ENCODE measurements at regions not wholly inside any gene's neighbourhood (a gene's known extent, or its start where the extent isn't known, plus 50 kb on each side); places are given as distances from the start of the nearest gene placed in this dataset.

DNA sequence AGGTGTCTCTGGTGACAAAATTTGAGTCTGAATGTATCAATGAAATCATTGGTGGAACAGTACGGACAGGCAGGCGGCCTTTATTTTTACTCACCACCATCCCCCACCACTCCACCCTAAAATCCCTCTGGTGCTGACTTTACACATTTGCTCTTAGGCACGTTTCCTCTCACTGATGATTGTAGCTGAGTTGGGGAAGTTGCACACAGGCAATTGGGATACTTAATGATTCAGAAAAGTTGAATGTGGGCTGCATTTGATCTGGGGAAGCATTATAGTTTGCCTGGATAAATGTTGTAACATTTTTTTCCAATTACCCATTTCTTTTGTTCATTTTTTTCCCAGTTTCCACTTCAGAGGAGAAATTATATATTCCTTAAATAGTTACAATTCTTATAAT is 658.4 kb downstream of the TLR4 start:
- no peaks in the 10 kb centered on the region for H3K4me1 Mint-ChIP-seq (ENCODE audit: low read depth)

DNA sequence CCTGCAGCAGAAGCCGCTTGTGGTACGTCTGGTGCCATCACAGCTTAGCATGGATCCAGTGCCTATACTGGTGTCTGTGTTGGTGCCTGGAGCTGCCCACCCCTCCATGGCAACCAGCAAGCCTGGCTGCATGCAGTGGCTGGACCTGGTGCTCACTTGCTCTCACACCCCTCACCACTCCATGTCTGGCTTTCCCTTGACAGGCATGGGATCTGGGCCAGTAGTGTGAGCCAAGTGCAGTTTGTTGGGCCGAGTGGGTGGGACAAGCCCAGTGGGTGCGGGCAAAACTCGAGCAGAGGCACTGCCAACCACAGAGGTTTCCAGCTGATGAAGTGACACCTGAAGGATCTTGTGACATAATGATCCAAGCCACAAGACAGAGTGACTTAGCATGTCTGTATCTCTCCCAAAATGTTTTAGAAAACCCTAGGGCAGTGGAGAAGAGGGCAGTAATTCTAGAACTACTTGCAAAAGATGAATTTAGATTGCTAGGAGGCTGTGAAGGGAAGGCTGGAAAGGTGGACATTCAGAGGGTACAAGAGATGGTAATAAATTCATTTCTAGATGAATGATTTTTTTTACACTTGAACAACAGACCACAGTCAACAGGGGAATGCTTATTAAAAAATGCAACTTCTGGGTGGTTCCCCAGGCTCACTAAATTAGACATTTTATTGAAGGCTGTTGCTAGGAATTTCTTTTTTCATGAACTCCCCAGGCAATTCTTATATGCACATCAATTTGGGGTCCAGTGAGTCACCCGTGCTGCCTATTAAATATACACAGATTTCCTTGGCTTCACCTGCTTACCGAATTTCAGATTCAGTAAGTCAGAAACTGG is 660.3 kb downstream of the TLR4 start:
- peaks cover 8% of the 10 kb centered on the region for H3K9me3 Mint-ChIP-seq
- no peak overlapping the region for H3K27ac Mint-ChIP-seq
- H3K4me3 Mint-ChIP-seq = no peak overlapping the region
- no peaks in the 10 kb centered on the region for H3K36me3 Mint-ChIP-seq (ENCODE audit: low read depth)
- no peaks in the 10 kb centered on the region for H3K4me1 Mint-ChIP-seq (ENCODE audit: low read depth)
- H3K27me3 Mint-ChIP-seq (ENCODE audit: low read depth) = no peaks in the 10 kb centered on the region
- DNase-seq (ENCODE audit: low spot score) = no peak

More for the DNA sequence above, 658.4 kb downstream of the TLR4 start:
- Mint-ChIP-seq H3K4me3 (no peak overlapping the region), H3K9me3 (peaks cover 8% of the 10 kb centered on the region), H3K27ac (no peak overlapping the region), H3K36me3 (ENCODE audit: low read depth) (no peaks in the 10 kb centered on the region), H3K27me3 (ENCODE audit: low read depth) (no peaks in the 10 kb centered on the region)
- DNase-seq (ENCODE audit: low spot score) = no peak

DNA sequence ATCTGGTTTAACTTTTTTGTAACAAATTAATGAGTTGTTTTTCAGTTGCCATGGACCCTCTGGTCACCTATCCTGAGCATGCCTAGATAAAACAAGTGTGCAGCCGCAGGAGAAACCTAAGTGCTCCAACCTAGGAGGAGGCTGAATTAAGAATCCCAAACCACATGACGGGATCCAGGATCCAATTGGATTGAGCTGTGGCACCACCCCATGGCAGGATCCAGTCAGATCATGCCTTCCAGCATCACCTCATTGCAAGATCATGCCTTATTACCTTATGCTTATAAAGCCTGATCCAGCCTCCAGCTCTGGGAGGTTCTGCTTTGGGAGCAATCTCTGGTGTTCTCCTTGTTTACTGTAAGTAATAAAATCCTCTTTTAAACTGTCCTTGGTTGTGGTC is 662.0 kb downstream of the TLR4 start:
- no peak overlapping the region for H3K27ac Mint-ChIP-seq
- no peak overlapping the region for H3K4me3 Mint-ChIP-seq
- no peaks in the 10 kb centered on the region for H3K36me3 Mint-ChIP-seq (ENCODE audit: low read depth)
- H3K27me3 Mint-ChIP-seq (ENCODE audit: low read depth) = no peaks in the 10 kb centered on the region
- DNase-seq (ENCODE audit: low spot score) = no peak
- peaks cover 8% of the 10 kb centered on the region for H3K9me3 Mint-ChIP-seq
- no peaks in the 10 kb centered on the region for H3K4me1 Mint-ChIP-seq (ENCODE audit: low read depth)

GRCh38 chr9:118367383-118367782 is 663.2 kb downstream of the TLR4 start:
- H3K27me3 Mint-ChIP-seq (ENCODE audit: low read depth) = no peaks in the 10 kb centered on the region
- DNase-seq (ENCODE audit: low spot score) = no peak
- H3K4me3 Mint-ChIP-seq = no peak overlapping the region
- no peak overlapping the region for H3K27ac Mint-ChIP-seq
- H3K4me1 Mint-ChIP-seq (ENCODE audit: low read depth) = no peaks in the 10 kb centered on the region
- peaks cover under 1% of the 10 kb centered on the region for H3K9me3 Mint-ChIP-seq
- no peaks in the 10 kb centered on the region for H3K36me3 Mint-ChIP-seq (ENCODE audit: low read depth)

GRCh38 chr9:118384531-118385100 is 680.4 kb downstream of the TLR4 start:
- Mint-ChIP-seq H3K4me3 (no peak overlapping the region), H3K27ac (no peak overlapping the region), H3K36me3 (ENCODE audit: low read depth) (no peaks in the 10 kb centered on the region), H3K9me3 (peaks cover 10% of the 10 kb centered on the region), H3K4me1 (ENCODE audit: low read depth) (no peaks in the 10 kb centered on the region), H3K27me3 (ENCODE audit: low read depth) (no peaks in the 10 kb centered on the region)
- DNase-seq (ENCODE audit: low spot score) = no peak

- DNase-seq (ENCODE audit: low spot score) = no peak
- Mint-ChIP-seq H3K4me3 (no peak overlapping the region), H3K27me3 (ENCODE audit: low read depth) (no peaks in the 10 kb centered on the region), H3K4me1 (ENCODE audit: low read depth) (no peaks in the 10 kb centered on the region), H3K27ac (no peak overlapping the region), H3K36me3 (ENCODE audit: low read depth) (no peaks in the 10 kb centered on the region), H3K9me3 (no peaks in the 10 kb centered on the region)
These were observed 691.2 kb downstream of the TLR4 start for GRCh38 chr9:118395415-118395814.

DNA sequence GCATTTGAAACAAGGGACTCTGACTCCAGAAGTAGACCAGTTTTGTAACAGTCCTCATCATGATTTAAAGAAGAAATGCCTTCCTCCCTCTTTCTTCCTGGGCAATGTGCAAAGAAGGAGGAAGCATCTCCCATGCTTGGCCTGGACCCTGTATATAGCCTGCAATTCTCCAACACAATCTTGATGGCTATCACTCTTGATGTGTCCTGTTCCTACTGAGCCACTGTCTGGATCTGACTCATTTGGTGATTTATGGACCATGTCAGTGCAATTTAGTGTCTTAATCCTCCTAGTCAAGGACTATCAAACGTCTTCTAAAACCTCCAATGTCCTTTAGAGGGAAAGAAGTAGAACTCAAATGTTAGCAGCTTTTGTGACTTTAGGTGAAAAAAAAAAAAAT is 697.3 kb downstream of the TLR4 start:
- no peak for DNase-seq (ENCODE audit: low spot score)
- no peak overlapping the region for H3K27ac Mint-ChIP-seq
- no peaks in the 10 kb centered on the region for H3K9me3 Mint-ChIP-seq
- H3K4me1 Mint-ChIP-seq (ENCODE audit: low read depth) = no peaks in the 10 kb centered on the region
- no peaks in the 10 kb centered on the region for H3K36me3 Mint-ChIP-seq (ENCODE audit: low read depth)
- no peaks in the 10 kb centered on the region for H3K27me3 Mint-ChIP-seq (ENCODE audit: low read depth)
- H3K4me3 Mint-ChIP-seq = no peak overlapping the region

- no peak for DNase-seq (ENCODE audit: low spot score)
- H3K27ac Mint-ChIP-seq = no peak overlapping the region
- H3K9me3 Mint-ChIP-seq = no peaks in the 10 kb centered on the region
- H3K27me3 Mint-ChIP-seq (ENCODE audit: low read depth) = no peaks in the 10 kb centered on the region
- H3K36me3 Mint-ChIP-seq (ENCODE audit: low read depth) = no peaks in the 10 kb centered on the region
- H3K4me3 Mint-ChIP-seq = no peak overlapping the region
- no peaks in the 10 kb centered on the region for H3K4me1 Mint-ChIP-seq (ENCODE audit: low read depth)
These were observed 710.5 kb downstream of the TLR4 start for GRCh38 chr9:118414676-118415075.

DNA sequence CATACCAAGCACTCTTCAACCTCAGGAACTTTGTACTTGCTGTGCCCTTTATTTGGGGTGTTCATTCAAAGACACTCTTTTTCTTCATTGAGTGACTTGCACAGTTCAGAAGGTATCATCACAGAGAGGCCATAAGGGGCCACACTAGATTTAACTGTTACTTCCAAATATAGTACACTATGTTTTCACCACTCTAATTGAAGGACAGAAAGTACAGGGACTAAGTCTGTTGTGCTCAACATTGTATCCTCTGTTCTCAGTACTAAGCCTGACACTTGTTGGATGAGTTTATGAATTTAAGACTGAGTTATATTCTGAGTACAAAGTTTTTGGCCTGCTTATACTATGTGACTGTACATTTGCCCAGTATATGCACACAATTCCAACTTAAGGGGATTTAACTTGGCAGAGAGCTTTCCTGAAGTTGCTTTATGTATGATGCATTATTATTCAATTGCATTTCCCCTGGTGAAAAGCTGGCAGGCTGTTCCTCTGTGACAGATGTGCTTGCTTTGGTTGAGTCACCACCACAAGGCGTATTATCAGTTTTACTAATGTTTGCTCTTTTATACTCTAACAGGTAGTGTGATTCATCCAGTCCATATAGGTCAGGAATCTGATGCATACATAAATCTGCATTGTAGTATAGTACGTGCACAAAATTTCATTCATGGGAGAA is 714.8 kb downstream of the TLR4 start:
- no peaks in the 10 kb centered on the region for H3K9me3 Mint-ChIP-seq
- no peaks in the 10 kb centered on the region for H3K27me3 Mint-ChIP-seq (ENCODE audit: low read depth)
- H3K4me3 Mint-ChIP-seq = no peak overlapping the region
- no peaks in the 10 kb centered on the region for H3K4me1 Mint-ChIP-seq (ENCODE audit: low read depth)
- H3K36me3 Mint-ChIP-seq (ENCODE audit: low read depth) = no peaks in the 10 kb centered on the region
- no peak for DNase-seq (ENCODE audit: low spot score)
- H3K27ac Mint-ChIP-seq = no peak overlapping the region

- no peak for DNase-seq (ENCODE audit: low spot score)
These were observed 715.5 kb downstream of the TLR4 start for GRCh38 chr9:118419676-118420075.

GRCh38 chr9:118422508-118422907 is 718.3 kb downstream of the TLR4 start:
- H3K4me3 Mint-ChIP-seq = no peak overlapping the region
- no peaks in the 10 kb centered on the region for H3K36me3 Mint-ChIP-seq (ENCODE audit: low read depth)
- no peaks in the 10 kb centered on the region for H3K4me1 Mint-ChIP-seq (ENCODE audit: low read depth)
- no peaks in the 10 kb centered on the region for H3K9me3 Mint-ChIP-seq
- H3K27ac Mint-ChIP-seq = no peak overlapping the region
- no peak for DNase-seq (ENCODE audit: low spot score)
- no peaks in the 10 kb centered on the region for H3K27me3 Mint-ChIP-seq (ENCODE audit: low read depth)

More at GRCh38 chr9:118419676-118420075, 715.5 kb downstream of the TLR4 start:
- H3K4me3 Mint-ChIP-seq = no peak overlapping the region
- no peaks in the 10 kb centered on the region for H3K9me3 Mint-ChIP-seq
- H3K27ac Mint-ChIP-seq = no peak overlapping the region
- H3K27me3 Mint-ChIP-seq (ENCODE audit: low read depth) = no peaks in the 10 kb centered on the region
- no peaks in the 10 kb centered on the region for H3K36me3 Mint-ChIP-seq (ENCODE audit: low read depth)
- H3K4me1 Mint-ChIP-seq (ENCODE audit: low read depth) = no peaks in the 10 kb centered on the region

- Mint-ChIP-seq H3K9me3 (no peaks in the 10 kb centered on the region), H3K27me3 (ENCODE audit: low read depth) (no peaks in the 10 kb centered on the region), H3K4me3 (no peak overlapping the region), H3K36me3 (ENCODE audit: low read depth) (no peaks in the 10 kb centered on the region), H3K4me1 (ENCODE audit: low read depth) (no peaks in the 10 kb centered on the region), H3K27ac (no peak overlapping the region)
- DNase-seq (ENCODE audit: low spot score) = no peak
These were observed 718.8 kb downstream of the TLR4 start for GRCh38 chr9:118423021-118423420.

DNA sequence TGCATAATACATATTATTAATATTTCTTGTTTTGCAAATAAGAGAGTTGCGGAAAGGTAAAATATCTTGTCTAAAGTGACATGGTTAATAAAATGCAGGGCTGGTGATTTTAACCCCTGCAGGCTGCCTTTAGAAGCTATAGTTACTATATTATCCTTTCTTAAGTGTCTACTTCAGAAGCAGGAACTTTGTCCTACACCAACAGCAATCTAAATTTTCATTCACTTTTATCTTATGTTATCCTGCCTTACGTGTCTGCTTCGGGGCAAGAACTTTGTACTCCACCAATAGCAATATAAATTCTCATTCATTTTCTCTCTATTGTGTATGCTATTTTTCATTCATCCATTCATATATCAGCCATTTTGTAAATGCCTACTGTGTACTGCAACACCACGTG is 719.5 kb downstream of the TLR4 start:
- no peaks in the 10 kb centered on the region for H3K9me3 Mint-ChIP-seq
- H3K27me3 Mint-ChIP-seq (ENCODE audit: low read depth) = no peaks in the 10 kb centered on the region
- H3K4me1 Mint-ChIP-seq (ENCODE audit: low read depth) = no peaks in the 10 kb centered on the region
- DNase-seq (ENCODE audit: low spot score) = no peak
- no peaks in the 10 kb centered on the region for H3K36me3 Mint-ChIP-seq (ENCODE audit: low read depth)
- H3K27ac Mint-ChIP-seq = no peak overlapping the region
- no peak overlapping the region for H3K4me3 Mint-ChIP-seq

- Mint-ChIP-seq H3K36me3 (ENCODE audit: low read depth) (no peaks in the 10 kb centered on the region), H3K27ac (no peak overlapping the region), H3K4me3 (no peak overlapping the region), H3K9me3 (no peaks in the 10 kb centered on the region), H3K4me1 (ENCODE audit: low read depth) (no peaks in the 10 kb centered on the region), H3K27me3 (ENCODE audit: low read depth) (no peaks in the 10 kb centered on the region)
- DNase-seq (ENCODE audit: low spot score) = no peak
These were observed 722.6 kb downstream of the TLR4 start for GRCh38 chr9:118426772-118427171.

Data from T-helper 2 cell treated with Interferon-gamma antibody and Interleukin-4, amounts not matched to agents 5 μg/mL and 100 μg/mL, for 36 hours (primary cell).